PFSK-1 (cell line): ENCODE measurements at regions not wholly inside any gene's neighbourhood (a gene's known extent, or its start where the extent isn't known, plus 50 kb on each side); places are given as distances from the start of the nearest gene placed in this dataset.

ENCODE experiments used
- POLR2AphosphoS5 ChIP-seq: IDR thresholded peaks from 2 replicates; pipeline ENCODE4 v1.6.1; 2012; ENCODE audit warnings: low read depth, mild to moderate bottlenecking, control low read depth, low read length, moderate library complexity
- TAF1 ChIP-seq: IDR thresholded peaks from 2 replicates; pipeline ENCODE4 v1.6.1; 2012; ENCODE audit warnings: low read length, control low read depth, borderline replicate concordance; ENCODE audit not compliant: insufficient read depth
- TF ChIP-seq, protein P1 (sequence below), 2 experiments: IDR thresholded peaks; 2 replicates each; pipeline versions ENCODE4 v1.6.1 to v1.8.0; 2011 to 2012; ENCODE audit warnings: low read depth in 2 of 2, low read length in 2 of 2, control low read depth in 1 of 2, inconsistent platforms in 1 of 2, mild to moderate bottlenecking in 1 of 2, moderate library complexity in 1 of 2; ENCODE audit not compliant: insufficient read depth in 1 of 2

GRCh38 chr9:115674091-115674490 is 479.5 kb upstream of the PAPPA start:
- TF ChIP-seq, protein P1, sequence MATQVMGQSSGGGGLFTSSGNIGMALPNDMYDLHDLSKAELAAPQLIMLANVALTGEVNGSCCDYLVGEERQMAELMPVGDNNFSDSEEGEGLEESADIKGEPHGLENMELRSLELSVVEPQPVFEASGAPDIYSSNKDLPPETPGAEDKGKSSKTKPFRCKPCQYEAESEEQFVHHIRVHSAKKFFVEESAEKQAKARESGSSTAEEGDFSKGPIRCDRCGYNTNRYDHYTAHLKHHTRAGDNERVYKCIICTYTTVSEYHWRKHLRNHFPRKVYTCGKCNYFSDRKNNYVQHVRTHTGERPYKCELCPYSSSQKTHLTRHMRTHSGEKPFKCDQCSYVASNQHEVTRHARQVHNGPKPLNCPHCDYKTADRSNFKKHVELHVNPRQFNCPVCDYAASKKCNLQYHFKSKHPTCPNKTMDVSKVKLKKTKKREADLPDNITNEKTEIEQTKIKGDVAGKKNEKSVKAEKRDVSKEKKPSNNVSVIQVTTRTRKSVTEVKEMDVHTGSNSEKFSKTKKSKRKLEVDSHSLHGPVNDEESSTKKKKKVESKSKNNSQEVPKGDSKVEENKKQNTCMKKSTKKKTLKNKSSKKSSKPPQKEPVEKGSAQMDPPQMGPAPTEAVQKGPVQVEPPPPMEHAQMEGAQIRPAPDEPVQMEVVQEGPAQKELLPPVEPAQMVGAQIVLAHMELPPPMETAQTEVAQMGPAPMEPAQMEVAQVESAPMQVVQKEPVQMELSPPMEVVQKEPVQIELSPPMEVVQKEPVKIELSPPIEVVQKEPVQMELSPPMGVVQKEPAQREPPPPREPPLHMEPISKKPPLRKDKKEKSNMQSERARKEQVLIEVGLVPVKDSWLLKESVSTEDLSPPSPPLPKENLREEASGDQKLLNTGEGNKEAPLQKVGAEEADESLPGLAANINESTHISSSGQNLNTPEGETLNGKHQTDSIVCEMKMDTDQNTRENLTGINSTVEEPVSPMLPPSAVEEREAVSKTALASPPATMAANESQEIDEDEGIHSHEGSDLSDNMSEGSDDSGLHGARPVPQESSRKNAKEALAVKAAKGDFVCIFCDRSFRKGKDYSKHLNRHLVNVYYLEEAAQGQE (IDR thresholded peaks at IDR 0.05; ENCODE audit: insufficient read depth in 1 of 2, low read depth in 2 of 2, low read length in 2 of 2): no peak
- no peak for TF ChIP-seq POLR2AphosphoS5
- no peak for TF ChIP-seq TAF1
